ENCODE measurements at regions not wholly inside any gene's neighbourhood (a gene's known extent, or its start where the extent isn't known, plus 50 kb on each side); places are given as distances from the start of the nearest gene placed in this dataset.

DNA sequence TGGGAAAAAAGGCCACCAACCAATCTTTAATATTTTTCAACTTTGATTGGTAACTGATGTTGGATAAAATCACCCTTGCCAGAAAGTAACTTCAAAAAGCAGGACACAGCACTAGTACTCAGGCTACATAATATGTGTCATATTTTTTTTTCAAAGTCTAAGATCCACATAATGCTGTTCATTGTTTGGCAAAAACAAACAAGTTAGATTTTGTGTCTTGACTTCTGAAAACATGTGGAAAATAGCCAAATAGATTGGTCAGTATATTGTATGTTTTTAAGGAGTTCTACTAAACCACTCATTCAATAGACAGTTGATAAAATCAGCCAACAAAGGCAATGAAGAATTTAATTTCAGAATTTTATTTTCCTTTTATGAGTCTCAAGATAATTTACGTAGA is 111.7 kb upstream of the CCDC54 start:
- Histone ChIP-seq H3K4me1 (ENCODE audit: control insufficient read depth in 1 of 2, extremely low read depth in 1 of 2, insufficient read depth in 2 of 2, low read length in 2 of 2) (no peaks in the 10 kb centered on the region), H3K9me3 (no peaks in the 10 kb centered on the region), H3K27ac (ENCODE audit: low read length) (no peak overlapping the region), H3K36me3 (ENCODE audit: control insufficient read depth in 2 of 2, extremely low read depth in 1 of 2, insufficient read depth in 1 of 2, low read length in 1 of 2) (no peaks in the 10 kb centered on the region), H3K27me3 (replicated peaks in 1 of 2; ENCODE audit: control insufficient read depth in 2 of 2, extremely low read depth in 1 of 2, insufficient read depth in 2 of 2, low read length in 1 of 2) (no peaks in the 10 kb centered on the region), H3K4me3 (ENCODE audit: control insufficient read depth in 1 of 2, extremely low read depth in 1 of 2, low read length in 1 of 2) (no peak overlapping the region)
- H3K27ac Mint-ChIP-seq = no peak overlapping the region
- CTCF ChIA-PET = no interaction called here
- WGBS (ENCODE audit: insufficient coverage) = no CpG with 5 or more reads among the region's 1 CpG
- ATAC-seq (replicated peaks in 1 of 4) (no peak), DNase-seq (no peak)
- no peaks in the 10 kb centered on the region for H3K27me3 Mint-ChIP-seq
- POLR2A ChIA-PET = no interaction called here
- no peaks in the 10 kb centered on the region for H3K9me3 Mint-ChIP-seq
- peaks cover 4 to 10% (median 6%) of the 10 kb centered on the region in 3 donors for H3K4me1 Mint-ChIP-seq
- no peak overlapping the region for H3K4me3 Mint-ChIP-seq
- no peaks in the 10 kb centered on the region for H3K36me3 Mint-ChIP-seq

DNA sequence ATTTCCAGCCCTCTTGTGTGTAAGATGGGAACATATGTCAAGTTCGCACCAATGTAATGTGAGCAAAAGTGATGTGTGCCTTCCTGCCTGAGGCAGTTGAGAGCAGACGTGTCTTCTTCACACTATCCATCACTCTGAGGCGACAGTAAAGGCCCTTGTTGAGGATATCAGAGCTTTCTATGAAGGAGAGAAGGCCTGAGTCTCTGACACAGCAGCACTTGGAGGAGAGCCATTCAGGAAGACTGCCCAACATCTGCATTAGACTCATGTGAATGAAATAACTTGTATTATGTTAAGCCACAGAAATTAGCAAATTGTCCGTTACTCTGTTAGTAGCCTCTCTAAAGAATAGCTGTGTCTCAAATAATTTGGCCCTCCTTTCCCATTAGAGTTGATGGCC is 108.8 kb upstream of the CCDC54 start:
- Histone ChIP-seq H3K27ac (ENCODE audit: low read length) (no peak overlapping the region), H3K36me3 (ENCODE audit: control insufficient read depth in 2 of 2, extremely low read depth in 1 of 2, insufficient read depth in 1 of 2, low read length in 1 of 2) (no peaks in the 10 kb centered on the region), H3K4me3 (ENCODE audit: control insufficient read depth in 1 of 2, extremely low read depth in 1 of 2, low read length in 1 of 2) (no peak overlapping the region), H3K27me3 (replicated peaks in 1 of 2; ENCODE audit: control insufficient read depth in 2 of 2, extremely low read depth in 1 of 2, insufficient read depth in 2 of 2, low read length in 1 of 2) (no peaks in the 10 kb centered on the region), H3K4me1 (ENCODE audit: control insufficient read depth in 1 of 2, extremely low read depth in 1 of 2, insufficient read depth in 2 of 2, low read length in 2 of 2) (no peaks in the 10 kb centered on the region), H3K9me3 (no peaks in the 10 kb centered on the region)
- Mint-ChIP-seq H3K4me1 (peaks cover 3 to 6% (median 3%) of the 10 kb centered on the region in 3 donors), H3K4me3 (no peak overlapping the region), H3K27ac (no peak overlapping the region), H3K9me3 (no peaks in the 10 kb centered on the region), H3K27me3 (peaks cover 7% of the 10 kb centered on the region in 2 donors), H3K36me3 (no peaks in the 10 kb centered on the region)
- ATAC-seq (replicated peaks in 1 of 4) (no peak), DNase-seq (no peak)
- POLR2A ChIA-PET = interaction anchor here in 1 of 2 donors (0.6 kb wide), 1 partner anchor 64 kb away, joined by 8 read pairs; no protein-coding TSS in a partner anchor
- WGBS (ENCODE audit: insufficient coverage) = no CpG with 5 or more reads among the region's 4 CpGs
- CTCF ChIA-PET = interaction anchor here in 1 of 2 donors (1.1 kb wide), 1 partner anchor 153 kb away, joined by 4 read pairs; no protein-coding TSS in a partner anchor

DNA sequence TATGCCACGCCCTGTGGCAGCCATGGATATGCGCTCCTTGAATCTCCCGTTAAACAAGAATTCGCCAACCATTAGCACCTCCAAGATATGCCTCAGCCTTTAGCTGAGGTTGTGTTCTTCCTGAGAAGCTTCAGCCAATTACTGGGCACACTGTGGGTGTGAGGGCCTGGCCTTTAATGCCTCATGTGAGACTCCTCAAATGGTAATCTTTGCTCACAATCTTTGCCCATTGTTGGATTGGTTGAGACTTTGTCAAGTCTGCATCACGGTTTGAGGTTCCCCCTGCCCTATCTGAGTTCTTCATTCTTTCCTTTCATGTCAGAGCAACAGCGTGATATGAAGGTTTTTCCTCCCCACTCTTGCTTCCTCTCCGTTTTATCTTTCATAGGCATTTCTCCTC is 108.1 kb upstream of the CCDC54 start:
- peaks cover 0 to 2% (median under 1%) of the 10 kb centered on the region in 3 donors for H3K4me1 Mint-ChIP-seq
- Histone ChIP-seq H3K4me1 (ENCODE audit: control insufficient read depth in 1 of 2, extremely low read depth in 1 of 2, insufficient read depth in 2 of 2, low read length in 2 of 2) (no peaks in the 10 kb centered on the region), H3K36me3 (ENCODE audit: control insufficient read depth in 2 of 2, extremely low read depth in 1 of 2, insufficient read depth in 1 of 2, low read length in 1 of 2) (no peaks in the 10 kb centered on the region), H3K27me3 (replicated peaks in 1 of 2; ENCODE audit: control insufficient read depth in 2 of 2, extremely low read depth in 1 of 2, insufficient read depth in 2 of 2, low read length in 1 of 2) (no peaks in the 10 kb centered on the region), H3K9me3 (no peaks in the 10 kb centered on the region), H3K27ac (ENCODE audit: low read length) (no peak overlapping the region), H3K4me3 (ENCODE audit: control insufficient read depth in 1 of 2, extremely low read depth in 1 of 2, low read length in 1 of 2) (no peak overlapping the region)
- WGBS (ENCODE audit: insufficient coverage) = no CpG with 5 or more reads among the region's 7 CpGs
- POLR2A ChIA-PET = no interaction called here
- H3K9me3 Mint-ChIP-seq = no peaks in the 10 kb centered on the region
- H3K27ac Mint-ChIP-seq = no peak overlapping the region
- H3K27me3 Mint-ChIP-seq = peaks cover 11% of the 10 kb centered on the region in 2 donors
- CTCF ChIA-PET = interaction anchor here in 1 of 2 donors (1.1 kb wide), 1 partner anchor 152 kb away, joined by 4 read pairs; no protein-coding TSS in a partner anchor
- no peak overlapping the region for H3K4me3 Mint-ChIP-seq
- H3K36me3 Mint-ChIP-seq = no peaks in the 10 kb centered on the region
- DNase-seq = no peak
- no peak for ATAC-seq (replicated peaks in 1 of 4)

DNA sequence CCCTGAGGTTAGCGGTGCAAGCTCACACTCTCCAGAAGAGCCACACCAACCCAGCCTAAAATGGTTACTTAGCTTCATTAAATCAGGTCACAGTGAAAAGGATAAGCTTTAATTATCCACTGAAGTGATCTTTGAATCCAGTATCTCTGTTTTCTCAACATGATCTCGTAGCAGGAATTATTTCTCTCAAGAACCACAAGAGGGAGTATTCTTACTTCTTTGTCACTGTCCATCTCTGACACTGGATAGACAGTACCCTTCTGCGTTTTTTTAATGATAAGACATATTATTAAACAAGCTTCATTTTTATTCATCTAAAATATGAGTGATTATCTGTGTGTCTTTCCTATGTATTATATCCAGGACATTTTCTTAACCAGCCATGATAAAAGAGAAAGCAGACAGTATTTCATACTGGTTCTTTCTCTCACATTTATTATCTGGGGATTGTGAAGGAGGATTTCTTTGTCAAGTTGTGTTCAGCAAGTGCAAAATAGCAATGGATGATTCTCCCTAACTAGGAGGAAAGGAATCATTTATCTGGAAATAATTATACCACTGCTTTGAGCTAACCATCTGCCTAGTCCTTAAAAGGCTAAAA is 105.4 kb upstream of the CCDC54 start:
- CTCF ChIA-PET = interaction anchor here (0.6 to 1.8 kb wide), 29 partner anchors 8 to 1848 kb away, joined by 3 to 25 read pairs (median 4); no protein-coding TSS in a partner anchor
- Mint-ChIP-seq H3K4me3 (no peak overlapping the region), H3K9me3 (no peaks in the 10 kb centered on the region), H3K27me3 (peaks cover 19 to 22% of the 10 kb centered on the region in 2 donors), H3K4me1 (peaks cover 0 to 2% (median 0%) of the 10 kb centered on the region in 3 donors), H3K27ac (no peak overlapping the region), H3K36me3 (no peaks in the 10 kb centered on the region)
- no peaks in the 10 kb centered on the region for H3K27me3 ChIP-seq (replicated peaks in 1 of 2; ENCODE audit: control insufficient read depth in 2 of 2, extremely low read depth in 1 of 2, insufficient read depth in 2 of 2, low read length in 1 of 2)
- DNase-seq = peak in 1 of 35 experiments; percentile 32
- H3K4me3 ChIP-seq (ENCODE audit: control insufficient read depth in 1 of 2, extremely low read depth in 1 of 2, low read length in 1 of 2) = no peak overlapping the region
- H3K27ac ChIP-seq (ENCODE audit: low read length) = no peak overlapping the region
- H3K9me3 ChIP-seq = no peaks in the 10 kb centered on the region
- POLR2A ChIA-PET = interaction anchor here in 1 of 2 donors (0.7 kb wide), 1 partner anchor 1312 kb away, joined by 3 read pairs; no protein-coding TSS in a partner anchor
- no peaks in the 10 kb centered on the region for H3K4me1 ChIP-seq (ENCODE audit: control insufficient read depth in 1 of 2, extremely low read depth in 1 of 2, insufficient read depth in 2 of 2, low read length in 2 of 2)
- peak in 2 of 4 experiments; percentile 36 to 51 for ATAC-seq (replicated peaks in 1 of 4)
- H3K36me3 ChIP-seq (ENCODE audit: control insufficient read depth in 2 of 2, extremely low read depth in 1 of 2, insufficient read depth in 1 of 2, low read length in 1 of 2) = no peaks in the 10 kb centered on the region
- no CpG with 5 or more reads among the region's 3 CpGs for WGBS (ENCODE audit: insufficient coverage)

DNA sequence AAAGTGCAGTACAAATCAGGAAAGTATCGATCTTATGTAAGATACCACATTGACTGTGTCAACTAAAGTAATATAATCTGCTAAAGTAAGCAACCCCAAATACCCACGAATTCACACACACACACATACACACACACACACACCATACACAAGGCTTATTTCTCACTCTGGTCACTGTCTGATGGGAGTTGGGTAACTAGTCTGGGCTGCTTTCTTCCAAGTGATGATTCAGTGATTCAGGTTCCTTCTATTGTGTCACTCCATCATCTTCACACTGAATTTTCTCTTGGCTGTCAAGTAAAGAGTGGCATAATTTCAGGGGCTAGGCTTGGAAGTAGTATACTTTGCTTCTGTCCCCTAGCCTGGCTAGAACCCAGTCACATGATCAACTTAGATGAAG is 104.8 kb upstream of the CCDC54 start:
- Histone ChIP-seq H3K4me1 (ENCODE audit: control insufficient read depth in 1 of 2, extremely low read depth in 1 of 2, insufficient read depth in 2 of 2, low read length in 2 of 2) (no peaks in the 10 kb centered on the region), H3K4me3 (ENCODE audit: control insufficient read depth in 1 of 2, extremely low read depth in 1 of 2, low read length in 1 of 2) (no peak overlapping the region), H3K36me3 (ENCODE audit: control insufficient read depth in 2 of 2, extremely low read depth in 1 of 2, insufficient read depth in 1 of 2, low read length in 1 of 2) (no peaks in the 10 kb centered on the region), H3K27ac (ENCODE audit: low read length) (no peak overlapping the region), H3K9me3 (no peaks in the 10 kb centered on the region), H3K27me3 (replicated peaks in 1 of 2; ENCODE audit: control insufficient read depth in 2 of 2, extremely low read depth in 1 of 2, insufficient read depth in 2 of 2, low read length in 1 of 2) (no peaks in the 10 kb centered on the region)
- H3K27me3 Mint-ChIP-seq = peaks cover 21 to 22% of the 10 kb centered on the region in 2 donors
- H3K36me3 Mint-ChIP-seq = no peaks in the 10 kb centered on the region
- ChIA-PET CTCF (interaction anchor here (0.6 to 1.8 kb wide), 21 partner anchors 8 to 1643 kb away, joined by 3 to 25 read pairs (median 4); no protein-coding TSS in a partner anchor), POLR2A (interaction anchor here (0.6 to 0.7 kb wide), 2 partner anchors 159 to 1311 kb away, joined by 3 to 5 read pairs; no protein-coding TSS in a partner anchor)
- H3K4me1 Mint-ChIP-seq = peaks cover 0 to 2% (median 0%) of the 10 kb centered on the region in 3 donors
- ATAC-seq (replicated peaks in 1 of 4) = no peak
- no CpG with 5 or more reads among the region's 2 CpGs for WGBS (ENCODE audit: insufficient coverage)
- no peak for DNase-seq
- H3K4me3 Mint-ChIP-seq = no peak overlapping the region
- no peaks in the 10 kb centered on the region for H3K9me3 Mint-ChIP-seq
- H3K27ac Mint-ChIP-seq = no peak overlapping the region

DNA sequence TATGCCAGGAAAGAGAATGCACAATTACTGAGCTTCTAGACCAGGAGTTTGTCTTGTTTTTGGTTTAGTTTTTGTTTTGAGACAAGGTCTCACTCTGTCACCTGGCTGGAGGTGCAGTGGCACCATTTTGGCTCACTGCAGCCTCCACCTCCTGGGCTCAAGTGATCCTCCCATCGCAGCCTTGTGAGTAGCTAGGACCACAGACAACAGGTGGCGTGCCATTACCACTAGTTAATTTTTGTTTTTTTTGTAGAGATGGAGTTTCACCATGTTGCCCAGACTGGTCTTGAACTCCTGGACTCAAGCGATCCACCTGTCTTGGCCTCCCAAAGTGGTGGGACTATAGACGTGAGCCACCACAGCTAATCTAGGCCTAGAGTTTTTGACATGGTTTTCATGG is 104.4 kb upstream of the CCDC54 start:
- 80% methylated on average over 2 of the region's 4 CpGs for WGBS (ENCODE audit: insufficient coverage)
- Mint-ChIP-seq H3K9me3 (no peaks in the 10 kb centered on the region), H3K4me3 (no peak overlapping the region), H3K4me1 (peaks cover 0 to 2% (median 0%) of the 10 kb centered on the region in 3 donors), H3K36me3 (no peaks in the 10 kb centered on the region), H3K27me3 (peaks cover 21 to 22% of the 10 kb centered on the region in 2 donors), H3K27ac (no peak overlapping the region)
- Histone ChIP-seq H3K9me3 (no peaks in the 10 kb centered on the region), H3K27me3 (replicated peaks in 1 of 2; ENCODE audit: control insufficient read depth in 2 of 2, extremely low read depth in 1 of 2, insufficient read depth in 2 of 2, low read length in 1 of 2) (no peaks in the 10 kb centered on the region), H3K36me3 (ENCODE audit: control insufficient read depth in 2 of 2, extremely low read depth in 1 of 2, insufficient read depth in 1 of 2, low read length in 1 of 2) (no peaks in the 10 kb centered on the region), H3K4me1 (ENCODE audit: control insufficient read depth in 1 of 2, extremely low read depth in 1 of 2, insufficient read depth in 2 of 2, low read length in 2 of 2) (no peaks in the 10 kb centered on the region), H3K4me3 (ENCODE audit: control insufficient read depth in 1 of 2, extremely low read depth in 1 of 2, low read length in 1 of 2) (no peak overlapping the region), H3K27ac (ENCODE audit: low read length) (no peak overlapping the region)
- ATAC-seq (replicated peaks in 1 of 4) (no peak), DNase-seq (no peak)
- ChIA-PET POLR2A (interaction anchor here in 1 of 2 donors (0.6 kb wide), 1 partner anchor 158 kb away, joined by 5 read pairs; no protein-coding TSS in a partner anchor), CTCF (interaction anchor here (0.6 to 1.6 kb wide), 4 partner anchors 11 to 1642 kb away, joined by 3 to 10 read pairs (median 4); no protein-coding TSS in a partner anchor)
